NCI-H1930 (cell line): ENCODE measurements at regions not wholly inside any gene's neighbourhood (a gene's known extent, or its start where the extent isn't known, plus 50 kb on each side); places are given as distances from the start of the nearest gene placed in this dataset.

Experiments used
- DNase-seq, 2 experiments: peaks; one replicate each; lab custom pipeline; 2025; lab: John Stamatoyannopoulos, UW

DNA sequence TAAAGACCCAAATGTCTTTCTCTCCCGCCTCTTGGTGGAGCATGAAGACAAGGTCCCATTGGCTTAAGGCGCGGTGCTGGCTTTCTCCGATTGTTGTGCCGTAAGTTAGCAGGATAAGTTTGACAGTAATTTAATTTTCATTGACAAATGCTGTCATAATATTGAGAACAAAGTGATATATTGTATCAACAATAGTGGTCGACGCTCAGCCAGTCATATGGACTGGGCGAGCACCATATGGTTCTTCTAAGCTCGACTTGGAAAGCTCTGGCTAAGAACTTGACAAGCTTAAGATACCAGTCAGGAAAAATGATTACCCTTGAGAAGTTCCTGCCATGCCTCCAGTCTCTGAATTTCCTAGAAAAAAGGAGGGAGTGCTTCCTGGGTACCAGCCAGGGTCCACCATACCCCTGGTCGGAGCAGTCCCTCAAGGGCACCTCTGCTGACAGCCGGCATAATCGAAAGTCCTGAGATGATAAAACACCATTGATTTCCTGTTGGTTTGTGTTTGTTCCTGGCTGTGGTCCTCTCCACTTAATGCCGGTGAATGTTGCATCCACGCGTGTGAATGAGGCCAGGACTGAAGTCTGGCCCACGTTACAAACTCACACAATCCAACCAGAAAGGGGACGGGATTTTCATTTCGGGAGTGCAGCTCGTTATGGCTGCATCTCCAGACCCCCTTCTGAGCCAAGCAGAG is 262.1 kb downstream of the ZNF536 start:
- no peak for DNase-seq

DNA sequence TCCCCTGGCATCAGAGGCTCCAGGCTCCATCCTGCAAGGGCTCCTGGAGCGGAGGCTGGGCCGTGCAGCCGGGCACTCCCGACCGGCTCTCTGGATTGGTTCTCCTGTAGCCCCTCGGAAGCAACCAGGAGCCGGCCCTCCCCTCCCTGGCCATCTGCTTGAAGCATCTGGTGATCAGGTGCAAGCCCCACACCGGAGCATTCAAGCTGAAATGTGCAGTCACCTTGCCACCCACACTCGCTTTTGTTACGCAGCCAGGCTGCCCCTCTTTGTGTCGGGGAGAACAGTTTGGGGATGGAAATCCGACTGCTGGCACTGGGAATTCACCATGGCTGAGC is 258.8 kb downstream of the ZNF536 start:
- DNase-seq = no peak

DNA sequence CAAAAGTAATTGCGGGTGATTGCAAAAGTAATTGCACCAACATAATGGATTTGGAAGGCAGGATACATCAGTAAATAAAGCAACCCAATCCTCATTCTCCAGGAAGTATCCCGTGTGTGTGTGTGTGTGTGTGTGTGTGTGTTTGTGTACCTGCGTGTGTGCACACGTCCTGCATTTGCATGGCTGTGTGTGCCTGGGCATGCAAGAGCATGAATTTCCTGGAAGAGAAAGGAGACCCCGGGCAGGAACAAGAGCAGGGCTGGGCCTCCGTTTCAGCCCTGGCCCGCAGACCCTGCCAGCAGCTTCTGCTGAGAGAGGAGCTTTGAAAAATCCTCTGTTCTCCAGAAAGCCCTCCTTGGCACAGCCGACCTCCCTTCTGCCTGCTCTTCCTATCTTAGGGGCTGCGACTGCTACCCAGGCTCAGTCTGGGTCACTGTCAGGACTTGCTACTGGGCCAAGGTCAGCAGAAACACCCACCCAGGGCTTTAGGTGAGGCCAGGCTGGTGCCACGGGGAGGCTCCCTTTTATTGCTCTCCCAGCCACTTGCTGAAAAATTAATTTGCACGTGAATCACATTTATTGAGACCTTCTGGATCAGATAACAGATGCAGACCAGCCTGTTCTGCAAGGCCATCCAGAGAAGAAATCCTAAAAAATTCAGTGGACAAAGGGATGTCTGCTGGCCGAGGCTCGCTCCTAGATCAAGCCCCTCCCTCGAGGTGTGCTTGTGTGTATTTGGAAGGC is 258.3 kb downstream of the ZNF536 start:
- no peak for DNase-seq

DNA sequence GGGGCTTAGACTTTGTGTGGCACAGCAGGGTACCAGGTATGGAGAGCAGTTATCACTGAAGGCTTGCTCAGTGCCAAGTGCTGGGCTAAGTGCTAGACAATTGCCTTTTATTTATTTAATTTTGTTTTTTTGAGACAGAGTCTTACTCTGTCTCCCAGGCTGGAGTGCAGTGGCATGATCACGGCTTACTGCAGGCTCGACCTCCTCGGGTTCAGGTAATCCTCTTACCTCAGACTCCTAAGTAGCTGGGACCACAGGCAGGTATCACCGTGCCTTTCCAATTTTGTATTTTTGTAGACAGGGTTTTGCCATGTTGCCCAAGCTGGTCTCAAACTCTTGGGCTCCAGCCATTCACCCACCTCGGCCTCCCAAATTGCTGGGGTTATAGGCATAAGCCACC is 256.9 kb downstream of the ZNF536 start:
- DNase-seq = no peak

DNA sequence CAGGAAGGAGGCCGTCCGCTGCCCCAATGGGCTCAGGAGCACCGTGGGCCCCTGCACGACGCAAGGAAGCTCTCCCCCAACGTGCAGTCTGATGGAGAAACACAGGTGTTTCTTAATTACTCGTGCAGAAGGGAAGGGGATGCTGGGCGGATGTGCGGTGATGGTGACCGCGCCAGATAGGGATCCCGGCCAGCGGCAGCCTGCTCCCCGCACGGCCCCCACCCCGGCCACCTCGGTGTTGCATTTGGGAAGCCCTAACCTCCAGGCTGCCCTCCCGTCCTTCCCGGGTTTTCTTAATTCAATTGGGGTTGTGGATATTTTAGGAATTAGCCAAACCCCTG is 254.4 kb downstream of the ZNF536 start:
- DNase-seq = no peak

DNA sequence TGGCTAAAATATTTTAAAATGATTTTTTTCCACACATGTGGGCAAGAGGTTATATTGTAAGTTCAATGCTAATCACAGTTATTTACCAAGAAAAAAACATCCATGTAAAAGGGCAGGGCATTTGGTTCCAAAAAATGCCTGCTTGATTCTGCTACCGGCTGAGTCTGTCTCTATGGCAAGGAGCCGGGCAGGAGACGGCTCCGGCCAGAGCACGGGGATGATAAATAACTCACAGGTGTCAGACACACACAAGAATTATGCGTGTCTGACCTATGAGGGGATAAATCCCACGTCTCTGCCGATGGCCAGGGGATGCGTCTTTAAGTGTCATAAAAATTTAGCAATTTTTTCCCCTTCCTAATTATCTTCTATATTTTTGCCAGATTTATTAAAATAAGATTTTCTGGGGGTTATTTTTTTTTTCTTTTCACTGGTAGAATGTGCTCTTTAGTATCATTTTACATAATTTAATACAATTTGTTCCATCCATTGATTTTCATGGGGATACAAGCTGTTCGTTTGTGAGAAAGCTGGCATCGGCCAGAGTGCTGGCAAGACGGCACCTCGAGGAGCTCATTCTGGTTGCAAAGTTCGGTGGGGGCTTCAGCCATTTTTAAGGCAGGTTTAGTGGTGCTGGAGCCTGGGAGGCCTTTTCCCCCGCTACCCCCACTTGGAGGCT is 253.9 kb downstream of the ZNF536 start:
- DNase-seq = no peak

DNA sequence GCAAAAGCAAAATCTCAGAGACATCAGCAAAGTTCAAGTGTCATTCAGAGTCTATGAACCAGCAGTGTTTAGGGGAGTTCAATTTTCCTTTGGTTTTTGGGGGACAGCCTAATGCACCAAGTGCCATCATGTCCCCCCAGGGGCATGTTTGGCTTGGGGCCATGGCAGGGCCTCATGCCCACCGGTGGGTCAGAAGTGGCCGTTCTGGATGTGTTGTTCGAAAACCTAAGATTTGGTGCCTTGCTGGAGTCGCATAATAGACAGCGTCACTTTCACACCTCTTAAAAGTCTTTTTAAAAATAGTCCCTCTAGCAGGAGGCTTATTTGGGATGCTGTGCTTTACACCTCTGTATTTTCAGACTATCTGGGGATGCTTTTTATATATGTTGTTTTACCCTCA is 250.1 kb downstream of the ZNF536 start:
- no peak for DNase-seq

DNA sequence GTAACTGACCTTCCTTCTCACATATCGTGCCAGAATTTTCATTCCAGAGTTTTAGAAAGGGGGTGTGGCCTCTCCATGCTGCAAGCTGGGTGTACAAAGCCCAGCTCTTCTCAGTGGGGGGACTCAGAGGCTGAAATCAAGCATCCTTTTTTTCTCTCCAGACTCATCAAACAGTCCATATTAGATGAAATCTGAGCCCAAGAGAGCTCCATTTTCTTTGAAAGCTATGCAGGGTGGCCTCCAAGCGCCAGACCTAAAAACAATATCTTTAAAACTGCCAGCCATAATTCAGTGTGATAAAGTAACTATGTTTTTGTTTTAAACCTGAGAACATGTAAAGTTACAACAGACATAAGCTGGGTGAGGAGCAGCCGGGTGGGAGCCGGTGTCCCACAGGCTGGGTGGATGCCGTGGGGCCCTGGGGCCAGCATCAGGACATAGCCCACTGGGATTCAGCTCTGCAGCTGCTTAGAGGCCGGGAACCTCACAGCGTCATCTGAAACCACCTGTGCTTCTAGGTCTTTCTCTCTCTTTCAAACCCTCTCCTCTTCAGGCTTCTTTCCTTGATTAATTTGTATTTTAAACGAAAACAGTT is 249.2 kb downstream of the ZNF536 start:
- peak in 1 of 2 experiments; percentile 9 for DNase-seq

DNA sequence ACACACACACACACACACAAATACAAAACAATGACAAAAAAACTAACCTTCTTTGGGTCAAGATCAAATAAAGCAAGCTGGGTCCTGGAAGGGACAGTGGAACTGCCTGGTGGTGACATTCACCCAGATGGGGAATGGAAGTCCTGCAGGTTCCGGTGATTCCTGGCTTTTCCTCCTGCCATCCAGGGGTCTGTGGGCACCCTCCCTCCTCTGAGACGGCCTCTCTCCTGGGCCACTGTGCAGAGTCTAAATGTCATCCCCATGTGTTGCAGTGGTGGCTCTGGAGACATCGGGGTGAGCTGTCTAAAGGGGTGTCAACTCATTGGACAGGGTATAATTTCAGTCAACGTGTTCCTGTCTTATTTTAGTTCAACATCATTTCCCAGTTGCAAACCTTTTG is 248.2 kb downstream of the ZNF536 start:
- DNase-seq = no peak

DNA sequence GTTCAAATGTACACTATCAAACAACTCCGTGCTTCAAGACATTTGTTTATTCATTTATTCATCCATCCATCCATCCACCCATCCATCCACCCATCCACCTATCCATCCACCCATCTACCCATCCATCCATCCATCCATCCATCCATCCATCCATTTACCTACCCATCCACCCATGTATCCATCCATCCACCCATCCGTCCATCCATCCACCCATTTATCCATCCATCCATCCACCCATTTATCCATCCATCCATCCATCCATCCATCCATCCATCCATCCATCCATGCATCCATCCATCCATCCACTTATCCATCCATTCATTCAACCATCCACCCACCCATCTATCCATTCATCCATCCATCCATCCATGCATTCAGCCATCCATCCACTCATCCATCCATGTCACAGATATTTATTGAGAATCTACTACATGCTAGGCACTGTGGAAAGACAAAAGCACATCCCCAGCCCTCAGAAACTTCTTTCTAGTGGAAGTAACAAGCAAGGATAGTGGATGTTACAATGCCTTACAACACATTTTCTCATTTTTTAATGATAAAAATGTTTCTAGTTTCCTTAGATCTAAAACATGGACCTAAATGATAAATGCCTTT is 237.6 kb downstream of the ZNF536 start:
- DNase-seq = no peak

DNA sequence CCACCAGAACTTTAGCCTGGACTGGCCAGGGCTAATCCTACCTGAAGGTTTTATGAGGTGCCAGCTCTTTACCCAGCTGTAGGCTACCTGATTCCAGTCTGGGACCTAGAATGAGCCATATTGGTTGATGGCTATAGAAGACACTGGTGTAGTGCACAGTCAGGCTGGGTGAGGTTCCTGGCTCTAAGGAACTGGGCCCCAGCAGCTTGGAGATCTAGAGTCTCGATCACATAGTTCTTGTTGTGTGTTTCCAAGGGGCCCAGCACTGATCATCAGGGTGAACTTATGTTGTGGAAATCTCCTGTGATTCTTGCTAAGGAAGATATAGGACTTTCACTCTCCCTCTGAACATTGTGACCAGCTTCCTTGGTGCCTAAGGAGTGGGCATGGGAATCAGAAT is 236.3 kb downstream of the ZNF536 start:
- no peak for DNase-seq
